ENCODE measurements at regions not wholly inside any gene's neighbourhood (a gene's known extent, or its start where the extent isn't known, plus 50 kb on each side); places are given as distances from the start of the nearest gene placed in this dataset.

- in situ Hi-C loops (cut with HindIII; ENCODE audit: low sequenced_read_pairs): no loop called here
These were observed 86.9 kb upstream of the PRR23E start for GRCh38 chr3:127106053-127106452.

GRCh38 chr3:127106456-127106855 is 86.5 kb upstream of the PRR23E start:
- in situ Hi-C loops (cut with HindIII; ENCODE audit: low sequenced_read_pairs): no loop called here

DNA sequence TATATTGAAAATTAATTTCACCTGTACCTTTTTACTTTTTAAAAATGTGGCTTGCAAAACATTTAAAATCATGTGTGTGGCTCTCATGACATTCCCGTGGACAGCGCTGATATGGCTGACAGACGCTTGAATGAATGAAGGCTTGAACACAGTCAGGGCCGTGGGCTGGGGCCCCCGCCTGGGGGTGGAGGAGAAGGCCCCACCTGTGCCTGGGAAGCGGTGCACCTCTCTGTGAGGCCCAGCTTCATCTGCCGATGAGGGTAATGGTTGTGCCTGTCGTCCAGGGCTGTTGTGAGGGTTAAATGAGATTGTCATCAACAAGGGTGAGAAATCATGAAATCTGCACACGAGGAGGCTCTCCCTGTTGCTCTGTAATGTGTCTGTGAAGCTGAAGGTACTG is 85.9 kb upstream of the PRR23E start:
- in situ Hi-C loops (cut with HindIII; ENCODE audit: low sequenced_read_pairs): no loop called here

- in situ Hi-C loops (cut with HindIII; ENCODE audit: low sequenced_read_pairs): no loop called here
These were observed 85.2 kb upstream of the PRR23E start for GRCh38 chr3:127107491-127108375.

DNA sequence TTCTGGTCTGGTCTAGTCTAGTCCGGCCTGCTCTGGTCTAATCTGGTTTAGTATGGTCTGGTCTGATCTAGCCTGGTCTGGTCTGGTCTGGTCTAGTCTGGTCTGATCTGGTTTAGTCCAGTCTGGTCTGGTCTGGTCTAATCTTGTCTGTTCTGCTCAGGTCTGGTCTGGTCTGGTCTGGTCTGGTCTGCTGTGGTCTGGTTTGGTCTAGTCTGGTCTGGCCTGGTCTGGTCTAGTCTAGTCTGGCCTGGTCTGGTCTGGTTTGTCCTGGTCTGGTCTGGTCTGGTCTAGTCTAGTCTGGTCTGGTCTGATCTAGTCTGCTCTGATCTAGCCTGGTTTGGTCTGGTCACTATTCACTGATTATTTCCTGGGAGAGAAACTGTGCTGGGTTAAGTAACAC is 84.1 kb upstream of the PRR23E start:
- in situ Hi-C loops (cut with HindIII; ENCODE audit: low sequenced_read_pairs): no loop called here

DNA sequence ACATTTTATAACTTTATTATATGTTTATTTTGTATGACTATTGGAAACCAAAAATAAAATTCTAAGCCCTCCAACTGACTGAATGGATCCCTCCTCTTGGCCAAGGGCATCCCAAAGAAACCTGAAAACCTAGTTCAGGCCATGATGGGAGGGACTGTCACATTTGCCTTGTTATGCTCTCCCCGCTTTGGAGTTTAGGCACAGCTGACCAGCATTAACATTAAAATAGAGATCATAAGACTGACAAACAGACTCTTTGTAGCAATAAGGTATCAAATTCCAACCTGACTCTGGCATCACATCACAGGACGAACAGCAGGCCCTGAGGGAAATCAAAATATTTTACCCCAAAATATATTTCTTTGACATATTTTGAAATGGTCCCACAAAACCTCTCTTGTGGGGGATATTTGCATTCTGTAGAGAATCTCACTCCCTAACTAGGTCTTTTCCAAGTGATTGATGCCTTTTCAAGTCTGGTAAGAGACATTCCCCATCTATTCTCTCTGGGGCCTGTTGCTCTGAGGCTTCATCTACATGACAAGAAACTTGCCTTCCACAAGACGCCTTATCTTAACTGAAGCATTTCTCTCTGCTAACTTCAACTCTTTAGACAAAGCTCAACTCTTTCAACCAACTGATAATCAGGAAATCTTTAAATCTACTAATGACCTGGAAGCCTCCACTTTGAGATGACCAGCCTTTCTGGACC is 81.8 kb upstream of the PRR23E start:
- in situ Hi-C loops (cut with HindIII; ENCODE audit: low sequenced_read_pairs): no loop called here

GRCh38 chr3:127112796-127113570 is 79.9 kb upstream of the PRR23E start:
- in situ Hi-C loops (cut with HindIII; ENCODE audit: low sequenced_read_pairs): no loop called here

DNA sequence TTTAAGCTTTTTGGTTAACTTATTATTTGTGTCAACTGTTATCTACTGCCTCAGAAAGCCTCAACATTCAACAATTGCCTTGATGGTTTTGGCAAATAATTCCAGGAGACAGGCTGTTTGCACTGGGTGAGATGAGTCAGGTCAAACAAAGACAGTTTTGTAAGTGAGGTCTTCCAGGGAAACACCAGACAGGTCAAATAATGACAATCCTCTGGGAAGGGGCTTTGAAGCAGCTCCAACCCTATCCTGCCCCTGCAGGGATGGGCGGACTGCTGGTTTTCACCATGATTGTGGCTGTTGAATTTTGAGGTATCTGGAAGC is 79.4 kb upstream of the PRR23E start:
- in situ Hi-C loops (cut with HindIII; ENCODE audit: low sequenced_read_pairs): no loop called here

DNA sequence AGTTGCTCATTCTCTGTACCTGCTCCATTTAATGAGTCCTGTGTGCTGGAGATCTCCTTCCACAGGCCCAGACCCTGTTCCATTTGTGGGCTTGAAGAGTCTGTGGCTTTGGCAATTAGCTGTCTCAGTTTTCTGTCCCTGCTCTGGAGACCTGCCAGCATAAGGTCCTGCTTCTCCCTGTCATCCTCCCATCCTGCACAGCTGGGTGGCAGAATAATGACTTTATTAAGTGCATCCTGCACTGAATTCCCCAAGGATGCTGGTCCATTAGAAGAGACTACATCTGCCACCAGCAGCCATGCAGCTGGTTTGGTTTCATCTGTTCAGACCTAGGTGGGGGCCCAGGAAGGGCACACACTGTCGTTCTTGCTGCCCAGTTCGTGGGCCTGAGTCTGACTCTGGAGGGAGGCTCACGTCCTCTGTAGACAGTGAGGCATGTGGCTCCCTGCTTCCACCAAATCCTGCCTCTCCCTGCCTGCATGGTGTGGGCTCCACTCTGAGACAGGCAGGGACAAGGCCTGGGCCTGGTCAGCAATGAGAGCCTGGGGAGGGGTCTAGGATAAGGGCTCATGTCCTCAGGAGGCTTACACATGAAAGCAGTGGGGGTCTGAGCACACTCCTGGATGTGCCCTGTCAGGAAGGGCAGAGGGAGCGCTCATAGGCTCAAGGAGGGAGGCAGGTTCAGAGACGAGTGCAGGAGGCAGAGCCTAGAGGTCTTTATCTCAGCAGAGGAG is 78.4 kb upstream of the PRR23E start:
- in situ Hi-C loops (cut with HindIII; ENCODE audit: low sequenced_read_pairs): no loop called here

DNA sequence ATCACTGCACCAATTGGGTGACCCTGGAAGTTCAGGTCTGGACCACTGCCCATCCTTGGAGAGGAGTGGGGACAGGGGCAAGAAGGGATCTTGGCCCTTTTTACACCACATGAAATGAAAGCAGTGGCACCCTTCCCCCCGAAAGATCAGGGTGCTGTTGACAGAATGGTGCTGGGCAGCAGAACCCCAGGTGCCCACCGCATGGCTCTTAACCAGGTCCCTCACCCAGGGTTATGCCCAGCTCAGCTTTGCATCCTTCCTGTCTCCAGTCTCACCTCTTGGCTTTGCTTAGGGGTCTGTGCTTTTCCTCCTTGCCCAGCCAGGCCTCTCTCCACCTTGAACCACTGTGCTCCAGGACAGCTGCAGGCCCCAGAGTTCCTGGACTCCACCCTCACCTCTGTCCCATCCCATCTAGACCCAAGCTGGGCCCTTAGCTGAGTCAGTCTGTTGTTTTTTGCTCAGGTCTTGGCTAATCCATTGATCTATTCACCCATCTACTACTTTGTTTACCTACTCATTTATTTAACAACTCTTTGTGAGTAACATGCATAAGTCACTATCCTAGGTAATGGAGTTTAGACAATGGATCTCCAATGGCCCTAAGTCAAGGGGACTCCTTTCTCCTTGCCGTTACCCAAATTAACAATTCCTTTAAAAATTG is 77.1 kb upstream of the PRR23E start:
- in situ Hi-C loops (cut with HindIII; ENCODE audit: low sequenced_read_pairs): no loop called here

DNA sequence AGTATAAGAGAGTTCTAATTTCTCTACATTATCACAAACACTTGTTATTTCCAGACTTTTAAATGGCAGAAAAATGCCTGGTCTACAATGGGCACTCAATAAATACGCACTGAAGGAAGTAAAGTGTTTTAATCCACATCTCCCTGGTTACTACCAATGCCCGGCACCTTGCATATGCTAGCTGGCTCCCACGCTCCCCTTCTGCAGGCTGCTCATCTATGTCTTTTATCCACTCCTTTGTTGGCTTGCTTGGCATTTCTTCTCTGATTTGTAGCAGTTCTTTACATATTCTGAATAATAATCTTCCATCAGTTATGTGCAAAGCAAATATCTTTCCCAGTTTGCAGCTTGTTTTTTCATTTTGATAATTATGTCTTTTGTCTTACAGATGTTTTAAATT is 74.6 kb upstream of the PRR23E start:
- in situ Hi-C loops (cut with HindIII; ENCODE audit: low sequenced_read_pairs): no loop called here

DNA sequence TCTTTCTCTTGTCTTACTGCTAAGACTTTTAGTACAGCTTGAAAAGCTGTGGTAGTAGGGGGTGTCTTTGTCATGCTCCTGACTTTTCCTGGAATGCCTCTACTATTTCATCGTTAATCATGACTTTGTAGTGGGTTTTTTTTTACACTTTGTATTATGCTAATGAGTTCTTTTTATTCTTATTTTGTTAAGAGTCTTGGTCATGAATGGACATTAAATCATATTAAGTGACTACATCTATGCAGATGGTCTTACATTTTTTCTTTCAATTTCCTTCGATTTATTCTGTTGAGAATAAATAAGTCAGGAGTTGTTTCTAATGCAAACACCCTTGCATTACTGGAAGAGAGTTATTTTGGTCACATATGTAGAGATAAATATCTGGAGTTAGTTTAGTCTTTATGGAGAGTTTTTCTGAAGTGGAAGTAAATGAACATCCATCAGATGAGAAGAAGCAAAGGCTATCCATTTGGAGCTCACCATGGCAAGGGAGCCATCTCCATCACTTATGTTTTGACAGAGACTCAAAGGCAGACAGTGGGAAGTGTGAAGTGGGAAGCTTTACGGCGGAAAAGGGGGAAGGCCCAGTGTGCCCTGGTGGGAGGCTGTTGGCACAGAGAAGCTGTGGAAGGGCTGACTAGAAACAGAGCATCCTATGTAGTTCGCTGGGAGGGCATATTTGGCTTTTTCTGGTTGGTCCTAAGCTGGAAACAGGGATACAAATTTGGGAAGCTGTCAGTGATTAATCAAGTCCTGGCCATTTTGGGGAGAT is 73.1 kb upstream of the PRR23E start:
- in situ Hi-C loops (cut with HindIII; ENCODE audit: low sequenced_read_pairs): loop anchor here (5.0 kb wide), 1 partner anchor 63 kb away; no protein-coding TSS in a partner anchor

GRCh38 chr3:127120851-127121647 is 71.9 kb upstream of the PRR23E start:
- in situ Hi-C loops (cut with HindIII; ENCODE audit: low sequenced_read_pairs): loop anchor here (5.0 kb wide), 1 partner anchor 64 kb away; no protein-coding TSS in a partner anchor

DNA sequence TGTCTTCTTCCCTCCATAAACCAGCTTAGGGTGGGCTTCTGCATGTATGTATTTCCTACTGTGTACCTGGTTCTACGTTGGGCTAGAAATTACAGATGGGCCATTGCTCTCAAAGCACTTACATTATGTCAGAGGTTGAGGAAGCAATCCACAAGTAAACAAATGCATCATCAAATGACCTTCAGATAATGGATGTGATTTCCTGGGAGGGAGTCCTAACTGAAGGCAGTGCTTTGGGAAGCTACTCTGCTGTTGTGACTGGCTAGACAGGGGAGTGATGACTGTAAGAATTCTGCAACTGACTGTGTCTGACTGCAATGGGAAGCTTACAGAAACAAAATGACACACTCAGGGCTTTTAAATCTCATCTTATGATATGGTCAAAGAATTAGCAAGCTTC is 71.0 kb upstream of the PRR23E start:
- in situ Hi-C loops (cut with HindIII; ENCODE audit: low sequenced_read_pairs): loop anchor here (5.0 kb wide), 1 partner anchor 65 kb away; no protein-coding TSS in a partner anchor

DNA sequence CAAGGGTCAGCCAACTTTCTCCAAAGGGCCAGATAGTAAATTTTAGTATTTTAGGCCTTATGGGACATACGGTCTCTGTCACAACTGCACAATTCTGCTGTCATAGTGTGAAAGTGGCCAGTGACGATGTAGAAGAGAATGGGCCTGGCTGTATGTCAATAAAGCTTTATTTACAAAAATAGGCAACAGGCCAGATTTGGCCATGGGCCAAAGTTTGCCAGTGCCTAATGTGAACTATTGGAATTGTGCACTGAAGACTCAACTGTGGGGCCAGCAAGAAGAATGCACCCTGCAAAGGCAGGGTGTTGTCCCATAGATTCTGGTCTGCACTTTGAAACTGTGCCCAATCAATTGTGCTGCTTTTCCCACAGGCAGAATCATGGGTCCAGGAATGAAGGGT is 69.4 kb upstream of the PRR23E start:
- in situ Hi-C loops (cut with HindIII; ENCODE audit: low sequenced_read_pairs): loop anchor here (5.0 kb wide), 1 partner anchor 66 kb away; no protein-coding TSS in a partner anchor

DNA sequence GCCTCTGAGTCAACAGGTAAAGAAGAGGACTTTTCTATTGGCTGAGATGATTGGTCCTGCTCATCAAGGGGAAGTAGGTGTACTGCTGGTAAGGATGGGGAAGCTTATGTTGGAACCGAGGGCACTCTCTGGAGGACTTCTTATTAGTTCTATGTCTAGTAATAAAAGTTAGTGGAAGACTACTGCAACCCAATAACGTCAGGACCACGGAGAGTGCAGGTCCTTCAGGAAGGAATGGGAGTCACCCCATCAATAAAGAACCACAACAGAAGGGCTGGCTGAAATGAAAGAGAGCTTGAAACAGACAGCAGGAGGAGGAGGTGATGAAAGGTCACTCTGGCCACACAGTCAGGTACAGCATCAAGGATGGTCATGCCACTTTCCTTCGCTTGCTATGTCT is 68.8 kb upstream of the PRR23E start:
- in situ Hi-C loops (cut with HindIII; ENCODE audit: low sequenced_read_pairs): loop anchor here (5.0 kb wide), 1 partner anchor 67 kb away; no protein-coding TSS in a partner anchor

DNA sequence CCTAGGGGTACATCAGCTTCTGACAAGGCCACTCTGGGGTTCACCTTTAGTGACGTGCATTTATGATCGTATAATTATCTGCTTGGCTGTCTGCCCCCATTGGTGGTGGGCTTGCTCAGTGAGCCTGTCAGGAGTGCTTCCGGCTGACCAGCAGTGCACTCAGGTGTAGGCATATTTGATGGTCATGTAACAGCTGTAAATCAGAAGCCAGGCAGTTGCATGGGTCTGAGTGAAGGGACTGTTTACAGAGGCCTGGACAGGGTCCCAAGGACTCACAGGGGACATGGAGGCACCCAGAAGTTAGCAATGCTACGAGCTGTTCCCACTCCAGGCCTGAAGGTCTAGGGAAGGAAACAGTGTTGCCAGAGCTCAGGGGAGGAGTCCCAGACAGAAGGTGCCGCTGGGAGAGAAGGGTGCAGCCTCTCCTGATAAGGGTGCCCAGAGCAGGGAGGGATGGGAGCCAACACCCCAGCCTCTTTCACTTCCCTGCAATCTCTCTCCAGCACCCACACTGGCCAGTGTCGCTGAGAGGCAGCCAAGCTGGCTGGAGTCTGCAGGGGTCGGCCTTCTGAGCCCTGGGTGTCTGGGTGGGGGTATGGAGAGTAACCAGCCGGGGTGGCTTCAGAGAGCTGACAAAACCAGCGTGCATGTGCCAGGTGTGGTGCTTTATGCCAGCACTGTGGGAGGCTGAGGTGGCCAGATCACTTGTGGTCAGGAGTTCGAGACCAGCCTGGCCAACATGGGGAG is 61.3 kb upstream of the PRR23E start:
- in situ Hi-C loops (cut with HindIII; ENCODE audit: low sequenced_read_pairs): no loop called here

- in situ Hi-C loops (cut with HindIII; ENCODE audit: low sequenced_read_pairs): no loop called here
These were observed 60.1 kb upstream of the PRR23E start for GRCh38 chr3:127132876-127133275.

Data from DLD1 (cell line).